ENCODE measurements at regions not wholly inside any gene's neighbourhood (a gene's known extent, or its start where the extent isn't known, plus 50 kb on each side); places are given as distances from the start of the nearest gene placed in this dataset.
"Not testable (repeated sequence)": the region's sequence is repeated elsewhere in the genome, so short reads cannot be mapped to it uniquely, and the experiment has no call there.

- intact Hi-C loops (cut with micrococcal nuclease), result no loop called here
- POLR2A ChIA-PET, result no interaction called here
- no peak for DNase-seq
- no peaks in the 10 kb centered on the region for H3K4me1 Mint-ChIP-seq (ENCODE audit: low read depth)
- no peak overlapping the region for H3K4me3 Mint-ChIP-seq
- CTCF ChIA-PET, result no interaction called here
- no peak overlapping the region for H3K27ac Mint-ChIP-seq
- no peaks in the 10 kb centered on the region for H3K9me3 Mint-ChIP-seq
- H3K27me3 Mint-ChIP-seq, result no peaks in the 10 kb centered on the region
- H3K36me3 Mint-ChIP-seq, result no peaks in the 10 kb centered on the region
These were observed 156.8 kb downstream of the CYP26B1 start for GRCh38 chr2:71990826-71991225.

- no peaks in the 10 kb centered on the region for H3K27me3 Mint-ChIP-seq
- H3K4me3 Mint-ChIP-seq, result no peak overlapping the region
- DNase-seq, result no peak
- H3K4me1 Mint-ChIP-seq (ENCODE audit: low read depth), result no peaks in the 10 kb centered on the region
- ChIA-PET CTCF (no interaction called here), POLR2A (no interaction called here)
- H3K27ac Mint-ChIP-seq, result no peak overlapping the region
- H3K36me3 Mint-ChIP-seq, result no peaks in the 10 kb centered on the region
- intact Hi-C loops (cut with micrococcal nuclease), result no loop called here
- H3K9me3 Mint-ChIP-seq, result no peaks in the 10 kb centered on the region
These were observed 157.5 kb downstream of the CYP26B1 start for GRCh38 chr2:71990122-71990521.

GRCh38 chr2:71989671-71990070, 158.0 kb downstream of the CYP26B1 start:
- DNase-seq, result no peak
- ChIA-PET POLR2A (no interaction called here), CTCF (no interaction called here)
- Mint-ChIP-seq H3K9me3 (no peaks in the 10 kb centered on the region), H3K27ac (no peak overlapping the region), H3K4me1 (ENCODE audit: low read depth) (no peaks in the 10 kb centered on the region), H3K4me3 (no peak overlapping the region), H3K27me3 (no peaks in the 10 kb centered on the region), H3K36me3 (no peaks in the 10 kb centered on the region)
- intact Hi-C loops (cut with micrococcal nuclease), result no loop called here

GRCh38 chr2:71988170-71988569, 159.5 kb downstream of the CYP26B1 start:
- Mint-ChIP-seq H3K4me3 (no peak overlapping the region), H3K36me3 (no peaks in the 10 kb centered on the region), H3K9me3 (no peaks in the 10 kb centered on the region), H3K4me1 (ENCODE audit: low read depth) (no peaks in the 10 kb centered on the region), H3K27me3 (no peaks in the 10 kb centered on the region), H3K27ac (no peak overlapping the region)
- no peak for DNase-seq
- CTCF ChIA-PET, result no interaction called here
- POLR2A ChIA-PET, result no interaction called here
- intact Hi-C loops (cut with micrococcal nuclease), result no loop called here

- Mint-ChIP-seq H3K4me3 (no peak overlapping the region), H3K27ac (no peak overlapping the region), H3K36me3 (no peaks in the 10 kb centered on the region), H3K9me3 (peaks cover 6% of the 10 kb centered on the region), H3K27me3 (peaks cover 5% of the 10 kb centered on the region), H3K4me1 (ENCODE audit: low read depth) (no peaks in the 10 kb centered on the region)
- POLR2A ChIA-PET, result no interaction called here
- CTCF ChIA-PET, result no interaction called here
- DNase-seq, result no peak
- intact Hi-C loops (cut with micrococcal nuclease), result no loop called here
These were observed 171.0 kb downstream of the CYP26B1 start for GRCh38 chr2:71976685-71977084.

GRCh38 chr2:71974846-71975245, 172.8 kb downstream of the CYP26B1 start:
- Mint-ChIP-seq H3K27ac (no peak overlapping the region), H3K9me3 (peaks cover 5% of the 10 kb centered on the region), H3K27me3 (peaks cover 5% of the 10 kb centered on the region), H3K4me1 (ENCODE audit: low read depth) (no peaks in the 10 kb centered on the region), H3K4me3 (no peak overlapping the region), H3K36me3 (no peaks in the 10 kb centered on the region)
- CTCF ChIA-PET, result no interaction called here
- POLR2A ChIA-PET, result no interaction called here
- DNase-seq, result no peak
- intact Hi-C loops (cut with micrococcal nuclease), result no loop called here

- no peaks in the 10 kb centered on the region for H3K9me3 Mint-ChIP-seq
- no peaks in the 10 kb centered on the region for H3K36me3 Mint-ChIP-seq
- ChIA-PET CTCF (no interaction called here), POLR2A (no interaction called here)
- intact Hi-C loops (cut with micrococcal nuclease), result no loop called here
- H3K27ac Mint-ChIP-seq, result no peak overlapping the region
- H3K27me3 Mint-ChIP-seq, result peaks cover 4% of the 10 kb centered on the region
- H3K4me1 Mint-ChIP-seq (ENCODE audit: low read depth), result no peaks in the 10 kb centered on the region
- no peak for DNase-seq
- H3K4me3 Mint-ChIP-seq, result no peak overlapping the region
These were observed 176.2 kb downstream of the CYP26B1 start for GRCh38 chr2:71971493-71971892.

GRCh38 chr2:71965530-71965929, 182.1 kb downstream of the CYP26B1 start:
- no peak for DNase-seq
- ChIA-PET POLR2A (no interaction called here), CTCF (no interaction called here)
- Mint-ChIP-seq H3K27me3 (peaks cover 1% of the 10 kb centered on the region), H3K9me3 (no peaks in the 10 kb centered on the region), H3K36me3 (no peaks in the 10 kb centered on the region), H3K27ac (no peak overlapping the region), H3K4me3 (no peak overlapping the region), H3K4me1 (ENCODE audit: low read depth) (no peaks in the 10 kb centered on the region)
- intact Hi-C loops (cut with micrococcal nuclease), result no loop called here

GRCh38 chr2:71962911-71963694, 184.6 kb downstream of the CYP26B1 start:
- Mint-ChIP-seq H3K36me3 (no peaks in the 10 kb centered on the region), H3K27ac (no peak overlapping the region), H3K9me3 (peaks cover 17% of the 10 kb centered on the region), H3K4me1 (ENCODE audit: low read depth) (no peaks in the 10 kb centered on the region), H3K27me3 (no peaks in the 10 kb centered on the region), H3K4me3 (no peak overlapping the region)
- DNase-seq, result no peak
- ChIA-PET POLR2A (no interaction called here), CTCF (no interaction called here)
- intact Hi-C loops (cut with micrococcal nuclease), result no loop called here

- Mint-ChIP-seq H3K36me3 (no peaks in the 10 kb centered on the region), H3K9me3 (peaks cover 23% of the 10 kb centered on the region), H3K27ac (no peak overlapping the region), H3K27me3 (no peaks in the 10 kb centered on the region), H3K4me1 (ENCODE audit: low read depth) (no peaks in the 10 kb centered on the region), H3K4me3 (no peak overlapping the region)
- ChIA-PET POLR2A (no interaction called here), CTCF (no interaction called here)
- intact Hi-C loops (cut with micrococcal nuclease), result no loop called here
- no peak for DNase-seq
These were observed 185.3 kb downstream of the CYP26B1 start for GRCh38 chr2:71962350-71962749.

- Mint-ChIP-seq H3K27me3 (no peaks in the 10 kb centered on the region), H3K4me1 (ENCODE audit: low read depth) (no peaks in the 10 kb centered on the region), H3K36me3 (no peaks in the 10 kb centered on the region), H3K27ac (no peak overlapping the region), H3K9me3 (peaks cover 30% of the 10 kb centered on the region), H3K4me3 (no peak overlapping the region)
- intact Hi-C loops (cut with micrococcal nuclease), result no loop called here
- DNase-seq, result no peak
- ChIA-PET CTCF (no interaction called here), POLR2A (no interaction called here)
These were observed 186.2 kb downstream of the CYP26B1 start for GRCh38 chr2:71961289-71962027.

- H3K27me3 Mint-ChIP-seq, result no peaks in the 10 kb centered on the region
- no peaks in the 10 kb centered on the region for H3K4me1 Mint-ChIP-seq (ENCODE audit: low read depth)
- POLR2A ChIA-PET, result no interaction called here
- H3K9me3 Mint-ChIP-seq, result peaks cover 33% of the 10 kb centered on the region
- H3K36me3 Mint-ChIP-seq, result no peaks in the 10 kb centered on the region
- no peak for DNase-seq
- CTCF ChIA-PET, result no interaction called here
- H3K27ac Mint-ChIP-seq, result no peak overlapping the region
- no peak overlapping the region for H3K4me3 Mint-ChIP-seq
- intact Hi-C loops (cut with micrococcal nuclease), result no loop called here
These were observed 188.2 kb downstream of the CYP26B1 start for GRCh38 chr2:71959494-71959893.

GRCh38 chr2:71958426-71958825, 189.2 kb downstream of the CYP26B1 start:
- intact Hi-C loops (cut with micrococcal nuclease); H3K27me3 Mint-ChIP-seq: not testable (repeated sequence)

More at GRCh38 chr2:71958426-71958825, 189.2 kb downstream of the CYP26B1 start:
- H3K36me3 Mint-ChIP-seq; H3K27ac Mint-ChIP-seq; POLR2A ChIA-PET; H3K4me1 Mint-ChIP-seq (ENCODE audit: low read depth); H3K4me3 Mint-ChIP-seq; CTCF ChIA-PET; DNase-seq: not testable (repeated sequence)
- peaks cover 33% of the 10 kb centered on the region for H3K9me3 Mint-ChIP-seq

Data from activated CD4-positive, alpha-beta memory T cell treated with anti-CD3 and anti-CD28 coated beads for 36 hours (primary cell).